ENCODE measurements at regions not wholly inside any gene's neighbourhood (a gene's known extent, or its start where the extent isn't known, plus 50 kb on each side); places are given as distances from the start of the nearest gene placed in this dataset.

DNA sequence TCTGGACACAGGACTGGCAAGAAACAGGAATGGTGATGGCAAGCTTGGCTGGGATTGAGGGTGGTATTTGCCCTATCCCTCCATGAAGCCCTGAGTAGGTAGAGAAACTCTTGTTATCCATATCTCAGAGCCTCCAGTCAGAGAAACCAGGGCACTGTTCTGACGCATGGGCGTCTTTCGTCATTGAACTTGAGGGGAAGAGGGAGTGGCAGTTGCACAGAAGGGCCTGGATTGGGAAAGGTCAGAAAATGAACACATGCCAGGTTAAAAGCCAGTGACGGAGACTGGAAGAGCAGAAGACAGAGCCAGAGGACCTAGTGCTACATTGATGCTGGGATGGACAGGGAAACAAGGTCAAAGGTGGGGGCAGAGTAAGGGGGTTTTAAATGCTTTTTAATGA, 516.7 kb downstream of the PLPP3 start:
- no peak for FAIRE-seq

DNA sequence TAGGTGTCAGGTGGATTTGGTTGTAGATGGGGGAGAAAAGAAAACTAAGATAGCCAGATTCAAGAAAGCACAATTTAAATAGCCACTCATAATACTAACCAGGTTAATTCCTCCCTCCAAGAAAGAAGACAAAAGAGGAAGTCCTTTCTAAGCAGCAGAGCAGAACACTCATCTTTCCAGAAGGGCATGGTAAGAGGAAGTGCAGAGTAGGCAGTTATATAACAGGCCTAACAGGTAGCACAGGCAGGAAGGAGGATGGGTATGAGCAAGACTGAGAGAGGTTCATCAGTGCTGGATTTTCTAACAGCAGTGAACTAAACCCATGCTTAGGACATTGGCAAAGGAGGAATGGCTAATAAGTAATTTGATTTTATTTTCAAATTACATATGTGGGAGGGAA, 517.5 kb downstream of the PLPP3 start:
- no peak for FAIRE-seq

DNA sequence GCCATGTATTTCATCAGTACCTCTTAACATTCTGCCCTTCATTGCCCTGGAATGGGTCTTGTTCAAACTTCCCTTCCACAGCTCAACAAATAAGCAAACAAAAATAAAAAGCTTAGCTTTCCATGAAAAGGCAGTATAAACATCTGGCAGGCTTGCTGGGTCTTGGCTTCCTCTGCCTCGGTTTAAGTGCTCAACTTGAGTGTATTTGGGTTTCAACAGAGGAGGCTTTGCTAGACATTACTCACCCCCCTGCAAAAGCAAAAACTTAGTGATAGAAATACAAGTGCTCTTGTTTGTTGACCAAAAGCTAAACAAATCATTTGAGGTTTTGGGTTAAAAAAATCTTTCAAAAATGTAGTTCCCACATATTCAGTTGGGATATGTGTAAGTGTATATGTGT, 518.5 kb downstream of the PLPP3 start:
- no peak for FAIRE-seq

DNA sequence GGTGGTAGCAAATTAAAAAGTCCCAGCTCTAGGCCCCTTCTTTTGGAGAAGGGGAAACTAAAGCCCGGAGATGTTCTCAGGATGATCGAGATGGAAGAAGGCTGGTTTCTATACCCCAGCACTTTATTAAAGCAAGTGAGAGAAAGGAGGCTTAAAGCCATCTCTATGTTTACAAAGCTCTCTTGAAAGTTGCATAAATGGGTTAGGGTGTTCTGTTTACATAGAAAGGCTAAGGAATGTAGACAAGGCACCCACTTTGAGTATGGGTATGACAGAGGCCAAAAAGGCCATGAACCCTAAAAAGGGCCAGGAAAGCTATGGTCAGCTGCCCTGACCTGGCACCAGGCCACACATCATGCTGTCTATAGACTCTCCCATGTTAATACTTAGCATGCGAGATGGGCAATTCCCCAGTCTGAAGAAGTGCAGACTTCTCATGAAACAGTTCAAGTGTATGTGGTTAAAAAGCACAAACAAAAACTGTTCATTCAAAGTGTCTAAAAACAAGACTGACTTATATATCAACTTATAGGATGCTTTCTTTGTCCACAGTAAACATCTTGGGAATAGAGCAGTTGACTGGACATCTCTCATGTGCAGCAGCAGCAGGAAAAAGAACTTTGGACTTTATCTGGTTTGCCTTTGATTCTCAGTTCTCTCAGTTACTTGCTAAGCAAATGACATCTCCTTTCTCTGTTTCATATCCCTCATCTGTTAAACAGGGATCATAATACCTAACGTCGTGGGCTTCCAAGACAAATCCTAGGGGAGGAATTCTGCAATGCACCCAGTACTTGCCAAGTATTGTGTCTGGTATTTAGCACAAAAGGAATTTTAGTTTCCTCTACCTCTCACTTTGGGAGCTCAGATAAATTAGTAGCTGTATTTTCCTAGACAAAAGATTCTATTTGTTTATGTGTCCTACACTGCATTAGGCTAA, 521.6 kb downstream of the PLPP3 start:
- no peak for FAIRE-seq

DNA sequence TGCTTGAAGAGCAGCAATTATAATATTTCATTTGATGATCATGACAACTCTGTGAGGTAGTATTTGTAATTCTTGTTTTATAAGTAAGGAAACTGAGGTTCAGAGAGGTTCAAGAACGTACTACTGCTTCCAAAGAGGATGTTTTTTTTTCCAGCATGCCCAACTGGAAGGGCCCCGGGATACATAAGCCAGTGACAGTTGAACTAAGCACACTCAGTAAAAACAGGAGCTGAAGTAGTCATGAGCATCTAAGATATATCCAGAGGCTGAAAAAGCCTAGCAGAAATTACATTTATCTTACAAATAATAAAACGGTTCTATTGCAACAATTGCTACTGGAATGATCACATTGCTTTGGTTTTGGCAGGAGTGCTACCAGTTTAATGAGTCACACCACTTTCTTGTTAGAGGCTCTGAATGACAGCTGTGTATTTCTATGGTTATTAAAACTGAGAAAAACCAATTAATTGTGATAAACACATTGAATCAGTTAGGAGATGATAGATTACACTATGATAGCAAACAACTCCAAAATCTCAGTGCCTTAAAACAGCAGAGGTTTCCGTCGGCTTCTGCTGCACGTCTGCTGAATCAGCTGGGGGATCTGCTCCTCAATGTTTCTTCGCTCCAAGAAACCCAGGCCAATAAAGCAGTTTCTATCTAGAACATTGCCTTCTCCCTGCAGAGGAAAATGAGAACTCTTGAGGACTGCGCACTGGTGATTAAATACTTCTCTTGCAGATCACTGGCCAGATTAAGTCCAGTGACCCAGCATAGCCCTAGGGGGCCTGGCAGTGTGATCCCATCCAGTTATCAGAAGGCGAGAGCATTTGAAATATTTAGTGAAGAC, 522.7 kb downstream of the PLPP3 start:
- FAIRE-seq: no peak

DNA sequence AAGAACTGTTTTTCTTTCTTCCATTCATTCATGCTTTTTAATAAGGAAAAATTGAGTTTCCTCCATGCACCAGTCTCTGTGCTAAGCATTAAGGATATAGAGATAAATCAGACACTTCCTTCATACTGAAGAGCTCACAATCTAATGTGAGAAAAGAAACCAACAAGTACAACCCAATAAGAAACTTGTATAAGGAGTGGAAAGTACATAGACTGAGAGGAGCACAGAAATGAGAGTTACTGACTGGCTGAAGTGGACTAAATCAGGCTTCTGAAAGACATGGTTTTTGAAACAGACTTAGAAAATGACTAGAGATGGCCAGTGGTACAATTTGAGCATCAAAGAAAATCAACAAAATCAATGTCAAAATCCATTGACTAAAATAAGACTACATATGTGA, 524.4 kb downstream of the PLPP3 start:
- no peak for FAIRE-seq

DNA sequence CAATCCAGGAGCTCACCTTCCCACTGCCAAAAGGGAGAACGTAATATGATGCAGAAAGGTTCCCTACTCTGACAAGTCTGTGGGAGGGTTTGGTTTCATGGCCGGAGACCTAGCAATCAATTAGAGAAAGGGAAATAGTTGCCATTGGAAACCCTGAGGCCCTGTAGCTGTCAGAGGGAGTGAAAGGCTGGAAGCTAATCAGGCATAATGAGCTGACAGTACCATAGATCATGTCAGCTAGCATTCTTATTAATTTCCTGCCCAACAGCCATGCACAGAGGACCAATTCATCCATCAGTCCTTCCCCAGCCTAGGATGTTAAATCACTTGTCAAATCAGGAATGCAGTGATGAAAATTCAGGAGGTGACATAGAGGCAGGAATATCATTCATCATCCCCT, 527.3 kb downstream of the PLPP3 start:
- no peak for FAIRE-seq

DNA sequence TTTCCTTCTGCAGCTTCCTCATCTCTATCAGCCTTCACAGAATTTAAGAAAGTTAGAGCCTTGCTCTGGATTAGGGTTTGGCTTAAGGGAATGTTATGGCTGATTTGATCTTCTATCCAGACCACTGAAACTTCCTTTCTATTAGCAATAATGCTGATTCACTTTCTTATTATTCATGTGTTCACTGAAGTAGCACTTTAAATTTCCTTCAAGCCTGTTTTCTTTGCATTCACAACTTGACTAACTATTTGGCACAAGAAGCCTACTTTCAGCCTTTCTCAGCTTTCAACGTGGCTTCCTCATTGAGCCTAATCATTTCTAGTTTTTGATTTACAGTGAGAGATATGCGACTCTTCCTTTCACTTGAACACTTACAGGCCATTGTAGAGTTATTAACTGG, 528.5 kb downstream of the PLPP3 start:
- no peak for FAIRE-seq

DNA sequence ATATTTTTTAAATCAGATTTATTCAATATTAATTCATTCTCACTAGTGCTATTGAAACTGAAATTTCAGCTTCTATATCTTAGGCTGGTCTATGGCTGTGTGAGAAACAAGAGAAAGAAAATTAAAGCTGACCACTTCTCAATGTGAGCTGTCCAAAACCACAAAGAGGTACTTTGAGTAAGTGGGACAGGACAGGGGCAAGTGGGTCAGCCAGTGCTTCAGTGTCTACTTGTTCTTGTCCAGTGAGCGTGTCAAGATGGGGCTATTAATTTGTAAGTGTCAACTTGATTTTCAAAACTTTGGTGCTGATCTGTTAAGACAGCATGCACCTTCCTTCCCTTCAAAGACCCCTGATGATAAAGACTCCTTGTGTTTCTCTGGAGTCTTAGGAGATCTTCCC, 533.9 kb downstream of the PLPP3 start:
- FAIRE-seq: no peak

DNA sequence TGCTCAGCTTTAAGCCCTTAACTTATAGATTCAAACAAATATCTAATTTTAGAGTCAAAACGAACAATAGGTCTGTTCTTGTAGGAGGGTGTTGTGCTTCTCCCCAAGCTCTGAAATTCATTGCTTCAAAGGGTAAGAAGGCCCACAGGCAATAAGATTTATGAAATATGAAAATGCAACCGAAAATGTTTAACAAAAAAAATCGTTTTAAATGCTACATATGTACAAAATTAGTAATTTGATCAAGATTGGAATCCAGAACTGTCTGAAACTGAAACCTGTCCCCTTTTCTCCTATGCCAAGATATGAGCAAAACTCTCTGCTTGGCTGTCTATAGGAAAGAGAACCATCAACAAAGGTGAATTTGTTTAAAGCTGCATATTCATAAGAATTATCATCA, 534.3 kb downstream of the PLPP3 start:
- FAIRE-seq: no peak

DNA sequence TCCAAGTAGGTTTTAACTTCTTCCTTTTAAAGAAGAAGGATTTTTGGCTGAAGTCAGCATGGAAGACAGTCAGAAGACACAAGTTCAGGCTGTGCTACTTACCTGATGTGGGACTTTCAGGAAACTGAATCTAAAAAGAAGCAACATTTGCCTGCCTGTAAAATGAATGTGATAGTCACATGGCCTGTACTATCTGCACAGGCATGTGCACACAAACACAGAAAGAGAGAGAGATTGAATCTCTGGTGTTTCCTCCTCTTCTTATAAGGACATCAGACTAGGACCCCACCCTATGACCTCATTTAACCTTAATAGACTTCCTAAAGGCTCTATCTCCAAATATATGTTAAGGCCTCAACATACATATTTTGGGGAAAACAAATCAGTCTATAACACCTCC, 542.9 kb downstream of the PLPP3 start:
- FAIRE-seq: no peak

DNA sequence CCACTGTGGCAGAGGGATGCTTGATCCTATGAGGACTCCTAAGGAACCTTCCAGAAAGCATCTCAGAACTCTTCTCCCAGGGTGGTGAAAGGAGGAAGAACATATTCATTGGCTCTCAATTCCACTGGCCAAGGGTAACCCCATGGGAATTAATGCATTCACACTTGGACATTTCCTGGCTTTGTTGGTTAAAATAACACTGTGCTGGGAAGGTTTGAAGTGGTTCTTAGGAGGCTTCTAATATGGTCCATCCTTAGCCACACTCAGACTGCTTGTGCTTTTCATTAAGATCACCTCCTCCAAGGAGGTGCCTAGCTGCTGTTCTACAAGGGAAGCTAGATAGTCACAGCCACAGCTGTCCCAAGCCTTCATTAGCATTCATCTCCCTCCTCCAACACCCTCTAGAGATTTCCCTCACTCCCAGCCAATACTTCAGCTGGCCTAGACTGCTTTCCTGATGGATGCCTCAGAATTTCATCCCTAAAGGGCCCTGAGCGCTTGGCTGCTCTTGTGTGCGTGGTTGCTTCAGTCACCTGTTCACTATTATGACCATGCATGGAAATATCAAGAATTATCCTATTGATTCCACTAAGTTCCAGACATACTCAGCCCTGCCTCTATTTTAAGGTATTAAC, 544.4 kb downstream of the PLPP3 start:
- no peak for FAIRE-seq

DNA sequence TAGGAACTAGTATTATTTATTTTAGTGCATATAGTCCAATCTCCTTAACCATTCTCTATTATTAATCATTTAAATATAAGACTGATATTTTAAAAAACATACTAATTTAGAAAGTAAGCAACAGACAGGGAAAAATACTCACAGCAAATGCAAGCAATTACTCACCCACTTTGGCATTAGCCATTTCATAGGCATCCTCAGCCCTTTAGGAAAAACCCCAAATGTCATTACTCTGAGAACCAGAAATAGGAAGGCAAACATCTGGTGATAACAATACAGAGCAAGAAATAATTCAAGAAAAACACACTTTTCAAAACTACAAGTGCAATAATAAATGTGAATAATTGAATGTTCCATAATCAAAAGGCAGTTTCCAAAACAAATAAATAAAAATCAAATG, 545.1 kb downstream of the PLPP3 start:
- FAIRE-seq: no peak

DNA sequence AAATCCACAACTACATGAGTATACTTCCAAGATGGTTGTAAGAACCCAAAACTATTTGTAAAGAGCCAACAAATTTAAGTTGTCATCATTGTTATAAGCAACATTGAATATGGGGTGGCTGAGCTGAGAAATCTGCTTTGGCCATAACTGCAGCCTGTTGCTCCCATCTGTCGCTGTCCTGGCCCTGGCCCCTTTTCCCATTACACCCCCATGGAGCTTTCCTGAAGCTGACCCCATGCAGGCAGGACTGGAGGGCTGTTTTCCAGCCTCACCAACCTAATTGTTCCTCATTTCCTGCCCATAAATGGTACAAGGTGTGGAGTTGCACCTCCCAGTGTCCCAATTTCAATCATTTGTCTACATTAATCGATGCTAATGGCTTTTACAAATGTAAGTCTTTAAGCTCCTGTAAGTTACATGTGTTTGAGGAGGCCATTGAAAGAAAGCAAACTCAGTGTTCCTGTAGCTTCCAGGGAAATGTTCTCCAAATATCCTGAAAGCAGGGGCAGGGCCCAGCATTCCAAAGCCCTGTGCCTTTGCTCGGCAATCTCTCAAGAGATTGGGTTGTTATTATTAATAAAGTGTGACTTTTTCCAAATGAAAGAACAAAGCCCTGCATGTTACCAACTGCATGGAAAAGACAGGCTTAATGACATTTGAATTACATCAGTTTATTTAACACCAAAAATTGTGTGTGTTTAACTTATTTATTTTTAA, 545.9 kb downstream of the PLPP3 start:
- FAIRE-seq: no peak

DNA sequence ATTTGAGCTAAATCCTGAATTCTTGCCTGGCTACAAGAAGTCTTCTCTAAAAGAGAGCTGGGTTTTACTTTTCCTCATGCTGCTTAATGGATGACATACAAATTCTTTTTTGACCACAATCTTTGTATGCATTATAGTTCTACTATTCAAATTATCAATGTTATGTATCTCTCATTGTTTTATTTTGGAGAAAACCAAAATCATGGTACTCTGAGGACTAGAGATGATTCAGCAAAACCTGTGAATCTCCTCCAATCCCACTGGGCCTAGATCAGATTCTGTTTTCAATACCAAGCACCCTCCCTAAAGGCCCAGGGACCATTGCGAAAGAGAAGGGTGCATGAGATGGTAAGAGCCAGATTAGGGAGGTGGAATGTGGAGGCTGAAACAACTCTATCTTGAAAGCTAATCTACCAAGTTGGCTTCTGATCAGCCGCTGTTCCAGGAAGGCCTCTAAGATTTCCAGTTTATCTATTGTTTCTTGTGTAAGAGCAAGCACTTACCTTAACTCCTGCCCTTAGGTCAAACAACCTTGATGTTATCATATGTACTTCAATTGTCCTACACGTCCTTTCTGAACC, 547.2 kb downstream of the PLPP3 start:
- no peak for FAIRE-seq

DNA sequence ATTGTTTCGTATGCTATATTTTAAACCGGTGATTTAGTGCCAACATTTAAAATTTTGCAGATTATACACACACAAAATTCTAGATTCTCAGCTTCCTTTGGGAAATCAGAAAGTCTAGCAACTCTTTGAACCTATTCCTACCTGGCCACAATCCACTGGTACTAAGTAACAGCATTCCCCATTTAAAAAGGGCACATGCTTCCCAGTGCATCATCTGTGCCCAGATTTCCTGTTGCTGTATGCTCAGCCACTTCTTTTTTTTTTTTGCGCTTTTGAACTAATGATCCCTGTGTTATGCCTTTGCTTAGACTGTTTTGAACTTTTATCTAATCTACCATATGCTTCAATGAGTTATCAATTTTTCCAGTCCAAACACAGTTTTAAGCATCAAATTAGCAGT, 548.4 kb downstream of the PLPP3 start:
- FAIRE-seq: no peak

DNA sequence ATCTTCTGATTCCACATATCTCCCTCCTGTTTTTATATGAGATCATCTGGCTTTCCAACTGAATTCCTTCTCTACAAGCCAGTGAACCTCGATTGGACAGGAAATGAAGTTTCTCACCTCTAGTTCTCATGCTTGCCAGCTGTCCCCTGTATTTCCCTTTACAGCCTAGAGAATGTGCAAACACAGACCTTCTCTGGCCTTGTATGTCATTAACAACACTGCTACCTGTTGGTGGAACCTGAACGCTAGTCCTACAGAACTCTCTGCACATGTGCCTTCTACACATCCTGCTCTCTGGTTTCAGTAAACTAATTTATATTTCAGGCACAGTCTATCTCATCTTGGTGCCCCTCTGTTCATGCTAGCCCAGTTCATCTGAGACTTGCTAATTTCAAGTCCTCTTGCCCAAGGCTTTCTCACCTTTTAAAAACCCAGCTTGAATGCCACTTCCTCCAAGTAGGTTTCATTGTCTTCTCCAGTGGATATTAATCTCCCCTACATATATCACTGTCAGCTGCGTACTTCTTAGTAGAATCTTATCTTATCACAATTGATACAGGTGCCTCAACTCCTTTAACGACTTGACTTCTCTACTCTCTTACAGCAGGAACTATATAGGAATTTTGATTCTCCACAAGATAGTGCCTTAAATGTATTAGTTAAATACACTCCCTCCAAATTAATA, 549.9 kb downstream of the PLPP3 start:
- FAIRE-seq: no peak

DNA sequence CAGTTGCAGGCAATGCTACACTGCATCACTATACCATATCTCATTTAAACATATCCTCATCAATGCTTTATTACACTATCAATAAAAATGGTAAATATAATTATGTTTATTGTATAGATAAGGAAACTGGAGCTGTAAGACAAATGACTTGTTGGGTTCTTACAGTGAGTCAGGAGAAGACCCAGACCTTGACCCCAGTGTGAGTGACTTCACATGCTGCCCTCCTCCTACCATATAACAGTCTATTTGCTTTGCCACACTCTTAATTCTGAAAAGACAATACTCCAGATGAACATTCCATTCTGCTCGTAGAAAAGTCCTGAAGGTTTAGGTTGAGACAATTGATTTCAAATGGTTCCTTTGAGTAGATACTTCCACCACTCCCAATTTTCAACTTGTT, 550.5 kb downstream of the PLPP3 start:
- FAIRE-seq: no peak

DNA sequence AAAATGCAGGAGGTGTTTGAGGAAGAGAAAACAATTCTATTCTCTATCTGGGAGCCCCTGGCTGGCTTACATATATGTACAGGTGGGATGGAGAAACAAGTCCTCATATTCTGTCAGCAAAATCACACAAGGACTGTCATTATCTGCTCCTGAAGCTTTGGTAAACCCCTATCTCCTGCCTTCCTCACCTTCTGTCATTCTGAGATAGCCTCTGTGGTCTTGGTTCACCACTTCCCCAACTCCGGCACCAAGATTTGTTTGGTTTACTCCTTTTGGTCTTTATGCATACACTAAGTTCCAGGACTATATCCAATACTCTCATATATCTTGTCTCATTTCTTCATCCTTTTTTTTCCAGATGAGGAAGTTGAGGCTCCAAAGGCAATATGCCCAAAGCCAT, 551.1 kb downstream of the PLPP3 start:
- no peak for FAIRE-seq

DNA sequence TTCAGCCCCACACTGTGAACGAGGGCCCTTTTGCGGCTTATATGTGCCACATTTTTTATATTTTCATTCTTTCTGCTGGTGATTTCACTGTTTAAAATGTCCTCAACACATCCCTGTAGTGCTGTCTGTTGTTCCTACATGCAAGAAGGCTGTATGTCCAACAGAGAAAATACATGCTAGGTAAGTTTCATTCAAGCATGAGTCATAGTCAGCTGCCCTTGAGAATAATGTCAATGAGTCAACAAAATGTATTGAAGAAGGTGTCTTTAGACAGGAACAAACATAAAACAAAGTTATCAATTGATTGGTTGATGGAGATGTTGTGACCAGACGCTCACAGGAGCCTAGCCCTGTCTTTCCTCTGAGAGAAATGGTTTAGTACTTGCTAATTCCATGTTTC, 553.4 kb downstream of the PLPP3 start:
- no peak for FAIRE-seq

DNA sequence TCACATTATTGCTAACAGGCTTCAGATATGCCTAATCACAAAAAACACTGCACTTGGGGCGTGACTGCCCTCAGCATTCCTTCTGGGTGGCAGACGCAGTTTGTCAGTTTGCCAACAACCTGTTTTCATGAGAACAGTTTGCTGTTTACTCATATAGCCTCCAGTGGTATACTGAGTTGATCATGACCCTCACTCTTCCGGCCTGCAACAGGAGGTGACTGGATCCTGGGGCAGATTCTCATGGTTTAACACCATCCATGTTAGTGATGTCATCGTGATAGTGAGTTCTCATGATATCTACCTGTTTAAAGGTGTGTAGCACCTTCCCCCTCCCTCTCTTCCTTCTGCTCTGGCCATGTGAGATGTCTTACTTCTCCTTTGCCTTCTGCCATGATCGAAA, 555.2 kb downstream of the PLPP3 start:
- FAIRE-seq: no peak

DNA sequence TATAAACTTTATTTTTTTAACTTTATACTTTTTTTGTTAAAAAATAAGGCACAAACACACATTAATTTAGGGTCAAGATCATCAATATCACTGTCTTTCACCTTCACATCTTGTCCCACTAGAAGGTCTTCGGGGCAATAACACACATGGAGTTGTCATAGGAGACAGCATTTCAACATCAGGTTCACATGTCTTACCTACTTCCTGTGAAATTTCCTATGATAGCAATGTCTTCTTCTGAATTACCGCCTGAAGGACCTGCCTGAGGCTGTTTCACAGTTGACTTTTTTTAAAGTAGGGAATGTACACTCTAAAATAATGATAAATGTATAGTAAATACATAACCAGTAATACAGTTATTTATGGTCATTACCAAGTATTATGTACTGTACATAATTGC, 559.4 kb downstream of the PLPP3 start:
- no peak for FAIRE-seq
